ENCODE measurements at regions not wholly inside any gene's neighbourhood (a gene's known extent, or its start where the extent isn't known, plus 50 kb on each side); places are given as distances from the start of the nearest gene placed in this dataset.

- ChIA-PET CTCF (no interaction called here), POLR2A (no interaction called here)
- no peak for ATAC-seq (replicated peaks in 1 of 4)
- H3K27me3 ChIP-seq (replicated peaks in 1 of 2; ENCODE audit: control insufficient read depth in 2 of 2, extremely low read depth in 1 of 2, insufficient read depth in 2 of 2, low read length in 1 of 2) = no peaks in the 10 kb centered on the region
- DNase-seq = no peak
- no peak overlapping the region for H3K4me3 Mint-ChIP-seq
- no peaks in the 10 kb centered on the region for H3K27me3 Mint-ChIP-seq
- no peaks in the 10 kb centered on the region for H3K36me3 ChIP-seq (ENCODE audit: control insufficient read depth in 2 of 2, extremely low read depth in 1 of 2, insufficient read depth in 1 of 2, low read length in 1 of 2)
- H3K4me1 ChIP-seq (ENCODE audit: control insufficient read depth in 1 of 2, extremely low read depth in 1 of 2, insufficient read depth in 2 of 2, low read length in 2 of 2) = no peaks in the 10 kb centered on the region
- H3K9me3 ChIP-seq = no peaks in the 10 kb centered on the region
- H3K27ac Mint-ChIP-seq = no peak overlapping the region
- H3K9me3 Mint-ChIP-seq = peaks cover 0 to 6% (median 0%) of the 10 kb centered on the region in 3 donors
- H3K36me3 Mint-ChIP-seq = no peaks in the 10 kb centered on the region
- no peak overlapping the region for H3K27ac ChIP-seq (ENCODE audit: low read length)
- H3K4me3 ChIP-seq (ENCODE audit: control insufficient read depth in 1 of 2, extremely low read depth in 1 of 2, low read length in 1 of 2) = no peak overlapping the region
- no peaks in the 10 kb centered on the region for H3K4me1 Mint-ChIP-seq
These were observed 620.4 kb downstream of the STK39 start for GRCh38 chr2:167626961-167627360.

GRCh38 chr2:167626301-167626700 is 621.1 kb downstream of the STK39 start:
- H3K9me3 ChIP-seq = no peaks in the 10 kb centered on the region
- no peaks in the 10 kb centered on the region for H3K27me3 ChIP-seq (replicated peaks in 1 of 2; ENCODE audit: control insufficient read depth in 2 of 2, extremely low read depth in 1 of 2, insufficient read depth in 2 of 2, low read length in 1 of 2)
- no peak overlapping the region for H3K4me3 Mint-ChIP-seq
- DNase-seq = no peak
- no peak overlapping the region for H3K4me3 ChIP-seq (ENCODE audit: control insufficient read depth in 1 of 2, extremely low read depth in 1 of 2, low read length in 1 of 2)
- H3K36me3 Mint-ChIP-seq = no peaks in the 10 kb centered on the region
- ChIA-PET POLR2A (interaction anchor here in 1 of 2 donors (0.6 kb wide), 1 partner anchor 34 kb away, joined by 7 read pairs; no protein-coding TSS in a partner anchor), CTCF (no interaction called here)
- H3K36me3 ChIP-seq (ENCODE audit: control insufficient read depth in 2 of 2, extremely low read depth in 1 of 2, insufficient read depth in 1 of 2, low read length in 1 of 2) = no peaks in the 10 kb centered on the region
- H3K27ac ChIP-seq (ENCODE audit: low read length) = no peak overlapping the region
- no peak overlapping the region for H3K27ac Mint-ChIP-seq
- no CpG with 5 or more reads among the region's 1 CpG for WGBS (ENCODE audit: insufficient coverage)
- H3K4me1 Mint-ChIP-seq = no peaks in the 10 kb centered on the region
- ATAC-seq (replicated peaks in 1 of 4) = no peak
- no peaks in the 10 kb centered on the region for H3K4me1 ChIP-seq (ENCODE audit: control insufficient read depth in 1 of 2, extremely low read depth in 1 of 2, insufficient read depth in 2 of 2, low read length in 2 of 2)
- H3K9me3 Mint-ChIP-seq = peaks cover 0 to 6% (median 0%) of the 10 kb centered on the region in 3 donors
- no peaks in the 10 kb centered on the region for H3K27me3 Mint-ChIP-seq

DNA sequence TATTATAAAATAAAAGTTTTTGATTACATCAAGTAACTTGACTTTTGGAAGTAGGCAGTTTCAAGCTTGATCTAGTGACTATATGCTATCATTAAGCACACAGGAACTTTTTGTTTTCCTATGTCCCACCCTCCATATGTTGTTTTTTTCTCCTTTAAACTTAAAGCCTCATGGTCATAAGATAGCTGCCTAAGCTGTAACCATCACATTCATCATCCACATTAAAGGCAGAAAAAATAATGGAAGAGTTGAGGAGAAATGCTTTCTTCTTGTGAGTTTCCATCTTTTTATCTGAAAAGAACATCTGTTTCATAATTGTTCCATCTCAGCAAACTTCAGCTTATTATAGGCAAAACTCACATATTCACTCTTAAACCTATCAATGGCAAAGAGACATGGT is 630.4 kb downstream of the STK39 start:
- Histone ChIP-seq H3K9me3 (no peaks in the 10 kb centered on the region), H3K27ac (ENCODE audit: low read length) (no peak overlapping the region), H3K27me3 (replicated peaks in 1 of 2; ENCODE audit: control insufficient read depth in 2 of 2, extremely low read depth in 1 of 2, insufficient read depth in 2 of 2, low read length in 1 of 2) (no peaks in the 10 kb centered on the region), H3K4me1 (ENCODE audit: control insufficient read depth in 1 of 2, extremely low read depth in 1 of 2, insufficient read depth in 2 of 2, low read length in 2 of 2) (no peaks in the 10 kb centered on the region), H3K36me3 (ENCODE audit: control insufficient read depth in 2 of 2, extremely low read depth in 1 of 2, insufficient read depth in 1 of 2, low read length in 1 of 2) (no peaks in the 10 kb centered on the region), H3K4me3 (ENCODE audit: control insufficient read depth in 1 of 2, extremely low read depth in 1 of 2, low read length in 1 of 2) (no peak overlapping the region)
- CTCF ChIA-PET = no interaction called here
- POLR2A ChIA-PET = no interaction called here
- DNase-seq = no peak
- H3K4me1 Mint-ChIP-seq = no peaks in the 10 kb centered on the region
- H3K9me3 Mint-ChIP-seq = no peaks in the 10 kb centered on the region
- no peak for ATAC-seq (replicated peaks in 1 of 4)
- H3K27me3 Mint-ChIP-seq = peaks cover 0 to 4% of the 10 kb centered on the region in 2 donors
- H3K36me3 Mint-ChIP-seq = no peaks in the 10 kb centered on the region
- no peak overlapping the region for H3K4me3 Mint-ChIP-seq
- no peak overlapping the region for H3K27ac Mint-ChIP-seq

GRCh38 chr2:167613471-167613870 is 633.9 kb downstream of the STK39 start:
- Mint-ChIP-seq H3K27ac (no peak overlapping the region), H3K4me3 (no peak overlapping the region), H3K4me1 (no peaks in the 10 kb centered on the region), H3K9me3 (peaks cover 0 to 4% (median 4%) of the 10 kb centered on the region in 3 donors), H3K36me3 (no peaks in the 10 kb centered on the region), H3K27me3 (no peaks in the 10 kb centered on the region)
- Histone ChIP-seq H3K27ac (ENCODE audit: low read length) (no peak overlapping the region), H3K4me1 (ENCODE audit: control insufficient read depth in 1 of 2, extremely low read depth in 1 of 2, insufficient read depth in 2 of 2, low read length in 2 of 2) (no peaks in the 10 kb centered on the region), H3K27me3 (replicated peaks in 1 of 2; ENCODE audit: control insufficient read depth in 2 of 2, extremely low read depth in 1 of 2, insufficient read depth in 2 of 2, low read length in 1 of 2) (no peaks in the 10 kb centered on the region), H3K9me3 (no peaks in the 10 kb centered on the region), H3K36me3 (ENCODE audit: control insufficient read depth in 2 of 2, extremely low read depth in 1 of 2, insufficient read depth in 1 of 2, low read length in 1 of 2) (no peaks in the 10 kb centered on the region), H3K4me3 (ENCODE audit: control insufficient read depth in 1 of 2, extremely low read depth in 1 of 2, low read length in 1 of 2) (no peak overlapping the region)
- POLR2A ChIA-PET = no interaction called here
- no CpG with 5 or more reads among the region's 1 CpG for WGBS (ENCODE audit: insufficient coverage)
- CTCF ChIA-PET = no interaction called here
- DNase-seq (no peak), ATAC-seq (replicated peaks in 1 of 4) (no peak)

DNA sequence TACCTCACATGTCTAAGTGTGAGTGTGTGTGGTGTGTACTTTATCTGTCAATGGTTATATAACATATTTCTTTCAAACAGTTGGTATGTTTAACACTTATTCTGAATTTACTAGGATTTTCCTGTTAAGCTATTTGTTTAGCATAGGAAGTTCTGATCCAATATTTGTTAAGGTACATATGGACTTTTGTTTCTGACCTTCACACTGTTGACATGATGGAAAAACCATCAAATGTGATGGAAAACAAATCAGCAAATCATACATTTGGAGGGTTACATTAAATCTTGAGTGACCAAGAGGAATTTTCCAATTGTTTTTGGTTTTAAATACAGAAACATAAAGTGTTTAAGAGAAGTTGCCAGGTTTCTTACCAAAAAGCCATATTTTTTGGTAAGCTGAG is 638.9 kb downstream of the STK39 start:
- Histone ChIP-seq H3K4me1 (ENCODE audit: control insufficient read depth in 1 of 2, extremely low read depth in 1 of 2, insufficient read depth in 2 of 2, low read length in 2 of 2) (no peaks in the 10 kb centered on the region), H3K36me3 (ENCODE audit: control insufficient read depth in 2 of 2, extremely low read depth in 1 of 2, insufficient read depth in 1 of 2, low read length in 1 of 2) (no peaks in the 10 kb centered on the region), H3K27me3 (replicated peaks in 1 of 2; ENCODE audit: control insufficient read depth in 2 of 2, extremely low read depth in 1 of 2, insufficient read depth in 2 of 2, low read length in 1 of 2) (no peaks in the 10 kb centered on the region), H3K9me3 (no peaks in the 10 kb centered on the region), H3K4me3 (ENCODE audit: control insufficient read depth in 1 of 2, extremely low read depth in 1 of 2, low read length in 1 of 2) (no peak overlapping the region), H3K27ac (ENCODE audit: low read length) (no peak overlapping the region)
- ChIA-PET CTCF (no interaction called here), POLR2A (no interaction called here)
- peaks cover 0 to 4% of the 10 kb centered on the region in 2 donors for H3K27me3 Mint-ChIP-seq
- no peak overlapping the region for H3K27ac Mint-ChIP-seq
- no peak for ATAC-seq (replicated peaks in 1 of 4)
- no peaks in the 10 kb centered on the region for H3K4me1 Mint-ChIP-seq
- peaks cover 0 to 9% (median 4%) of the 10 kb centered on the region in 3 donors for H3K9me3 Mint-ChIP-seq
- no peak overlapping the region for H3K4me3 Mint-ChIP-seq
- DNase-seq = no peak
- no peaks in the 10 kb centered on the region for H3K36me3 Mint-ChIP-seq

- Mint-ChIP-seq H3K36me3 (no peaks in the 10 kb centered on the region), H3K4me1 (no peaks in the 10 kb centered on the region), H3K4me3 (no peak overlapping the region), H3K9me3 (peaks cover 0 to 9% (median 4%) of the 10 kb centered on the region in 3 donors), H3K27ac (no peak overlapping the region), H3K27me3 (peaks cover 0 to 4% of the 10 kb centered on the region in 2 donors)
- POLR2A ChIA-PET = no interaction called here
- Histone ChIP-seq H3K27ac (ENCODE audit: low read length) (no peak overlapping the region), H3K27me3 (replicated peaks in 1 of 2; ENCODE audit: control insufficient read depth in 2 of 2, extremely low read depth in 1 of 2, insufficient read depth in 2 of 2, low read length in 1 of 2) (no peaks in the 10 kb centered on the region), H3K36me3 (ENCODE audit: control insufficient read depth in 2 of 2, extremely low read depth in 1 of 2, insufficient read depth in 1 of 2, low read length in 1 of 2) (no peaks in the 10 kb centered on the region), H3K4me1 (ENCODE audit: control insufficient read depth in 1 of 2, extremely low read depth in 1 of 2, insufficient read depth in 2 of 2, low read length in 2 of 2) (no peaks in the 10 kb centered on the region), H3K4me3 (ENCODE audit: control insufficient read depth in 1 of 2, extremely low read depth in 1 of 2, low read length in 1 of 2) (no peak overlapping the region), H3K9me3 (no peaks in the 10 kb centered on the region)
- ATAC-seq (replicated peaks in 1 of 4) (no peak), DNase-seq (no peak)
- CTCF ChIA-PET = no interaction called here
- WGBS (ENCODE audit: insufficient coverage) = no CpG with 5 or more reads among the region's 3 CpGs
These were observed 639.7 kb downstream of the STK39 start for GRCh38 chr2:167607731-167608130.

- ATAC-seq (replicated peaks in 1 of 4) = no peak
- H3K9me3 Mint-ChIP-seq = peaks cover 0 to 9% (median 4%) of the 10 kb centered on the region in 3 donors
These were observed 640.2 kb downstream of the STK39 start for GRCh38 chr2:167607211-167607610.

More at GRCh38 chr2:167607211-167607610, 640.2 kb downstream of the STK39 start:
- H3K27ac ChIP-seq (ENCODE audit: low read length) = no peak overlapping the region
- H3K4me1 ChIP-seq (ENCODE audit: control insufficient read depth in 1 of 2, extremely low read depth in 1 of 2, insufficient read depth in 2 of 2, low read length in 2 of 2) = no peaks in the 10 kb centered on the region
- DNase-seq = no peak
- no peaks in the 10 kb centered on the region for H3K36me3 ChIP-seq (ENCODE audit: control insufficient read depth in 2 of 2, extremely low read depth in 1 of 2, insufficient read depth in 1 of 2, low read length in 1 of 2)
- H3K4me1 Mint-ChIP-seq = no peaks in the 10 kb centered on the region
- H3K27me3 Mint-ChIP-seq = peaks cover 0 to 4% of the 10 kb centered on the region in 2 donors
- H3K27me3 ChIP-seq (replicated peaks in 1 of 2; ENCODE audit: control insufficient read depth in 2 of 2, extremely low read depth in 1 of 2, insufficient read depth in 2 of 2, low read length in 1 of 2) = no peaks in the 10 kb centered on the region
- ChIA-PET POLR2A (no interaction called here), CTCF (interaction anchor here in 1 of 2 donors (0.6 kb wide), 1 partner anchor 1068 kb away, joined by 5 read pairs; no protein-coding TSS in a partner anchor)
- no peaks in the 10 kb centered on the region for H3K9me3 ChIP-seq
- WGBS (ENCODE audit: insufficient coverage) = 80% methylated on average over 1 of the region's 8 CpGs
- no peak overlapping the region for H3K4me3 Mint-ChIP-seq
- no peak overlapping the region for H3K4me3 ChIP-seq (ENCODE audit: control insufficient read depth in 1 of 2, extremely low read depth in 1 of 2, low read length in 1 of 2)
- H3K27ac Mint-ChIP-seq = no peak overlapping the region
- no peaks in the 10 kb centered on the region for H3K36me3 Mint-ChIP-seq

All from T-cell (primary cell).